Fibroblast of the aortic adventitia (primary cell): ENCODE measurements at regions not wholly inside any gene's neighbourhood (a gene's known extent, or its start where the extent isn't known, plus 50 kb on each side); places are given as distances from the start of the nearest gene placed in this dataset.
"Not testable (repeated sequence)": the region's sequence is repeated elsewhere in the genome, so short reads cannot be mapped to it uniquely, and the experiment has no call there.

Experiments used
- DNase-seq: peaks from one replicate; pipeline ENCODE4 v3.0.0-alpha.2; 2010; ENCODE audit warnings: low read depth
- H3K4me3 ChIP-seq: 2 replicates; pipeline ENCODE4 v1.5.1; 2011; ENCODE audit warnings: low read depth, mild to moderate bottlenecking, control low read depth, low read length, moderate library complexity
- CTCF ChIP-seq: IDR thresholded peaks from 2 replicates; pipeline ENCODE4 v1.5.1; 2011; ENCODE audit warnings: mild to moderate bottlenecking, low read length, control low read depth, inconsistent platforms; ENCODE audit not compliant: insufficient read depth

GRCh38 chr2:167340322-167340721 lies 452.0 kb downstream of the XIRP2 start:
- H3K4me3 ChIP-seq, result no peak overlapping the region
- TF ChIP-seq CTCF, result no peak
- no peak for DNase-seq

GRCh38 chr2:167336213-167336612 lies 447.9 kb downstream of the XIRP2 start:
- TF ChIP-seq CTCF, result no peak
- no peak for DNase-seq
- no peak overlapping the region for H3K4me3 ChIP-seq

GRCh38 chr2:167335541-167335992 lies 447.3 kb downstream of the XIRP2 start:
- H3K4me3 ChIP-seq, result no peak overlapping the region
- TF ChIP-seq CTCF, result no peak
- DNase-seq, result no peak

- H3K4me3 ChIP-seq, result no peak overlapping the region
- no peak for DNase-seq
- no peak for TF ChIP-seq CTCF
Measured at GRCh38 chr2:167334146-167334742, 446.0 kb downstream of the XIRP2 start.

- no peak overlapping the region for H3K4me3 ChIP-seq
- DNase-seq, result no peak
- TF ChIP-seq CTCF, result no peak
Measured at GRCh38 chr2:167333245-167333644, 445.0 kb downstream of the XIRP2 start.

- no peak for TF ChIP-seq CTCF
- no peak for DNase-seq
- H3K4me3 ChIP-seq, result no peak overlapping the region
Measured at GRCh38 chr2:167332358-167332757, 444.1 kb downstream of the XIRP2 start.

GRCh38 chr2:167331636-167332232 lies 443.5 kb downstream of the XIRP2 start:
- DNase-seq, result no peak
- no peak overlapping the region for H3K4me3 ChIP-seq
- no peak for TF ChIP-seq CTCF

GRCh38 chr2:167328808-167329207 lies 440.5 kb downstream of the XIRP2 start:
- DNase-seq, H3K4me3 ChIP-seq: not testable (repeated sequence)
